Adrenal gland (tissue), 5 donors: ENCODE measurements at regions not wholly inside any gene's neighbourhood (a gene's known extent, or its start where the extent isn't known, plus 50 kb on each side); places are given as distances from the start of the nearest gene placed in this dataset.

ENCODE experiments used
- CTCF ChIP-seq, 6 experiments: fragments of 450-650 bp in 4 of 6; fragments of 200-600 bp in 2 of 6; sonication (generic) in 1 of 6; IDR thresholded peaks; 1 replicate in 5 of 6; 2 replicates in 1 of 6; pipeline versions ENCODE4 v1.5.1 to v1.8.0; 2016 to 2021; ENCODE audit warnings: antibody characterized with exemption in 6 of 6, mild to moderate bottlenecking in 2 of 6, moderate library complexity in 1 of 6
- POLR2A ChIP-seq, 2 donors: fragments of 450-650 bp; IDR thresholded peaks; one replicate each; pipeline ENCODE4 v1.6.1; 2017; ENCODE audit warnings: antibody characterized with exemption in 2 of 2, mild to moderate bottlenecking in 2 of 2, moderate library complexity in 1 of 2
- donor health status: DM: no; HTN: no; CAD: no.

- TF ChIP-seq CTCF (IDR thresholded peaks at IDR 0.05) = no peak
- TF ChIP-seq POLR2A (IDR thresholded peaks at IDR 0.05) = no peak
Measured at GRCh38 chr2:51662187-51662586, 630.3 kb upstream of the NRXN1 start.
